HCT116 (cell line): ENCODE measurements at regions not wholly inside any gene's neighbourhood (a gene's known extent, or its start where the extent isn't known, plus 50 kb on each side); places are given as distances from the start of the nearest gene placed in this dataset.

Experiments
- ATAC-seq: fragments of 200-7000 bp; cut with Tn5 transposase; 2 replicates; pipeline ENCODE4 v1.9.1; 2020; ENCODE audit warnings: mild to moderate bottlenecking, moderate library complexity
- BruUV-seq: library from RNA; stranded (reverse); fragments of 400-500 nt; replicated peaks from 2 replicates; lab custom pipeline; 2021; lab: Mats Ljungman, UMichigan
- CTCF ChIA-PET: fragments of 300-600 bp; sonication (Branson Sonifier 250); formaldehyde crosslinking; loops from one replicate; lab custom pipeline; 2021; ENCODE audit warnings: antibody characterized with exemption; lab: Charles Lee
- POLR2A ChIA-PET: fragments of 300-600, 350-600 bp; sonication (Branson Sonifier 250); formaldehyde crosslinking; loops from one replicate; lab custom pipeline; 2021; ENCODE audit warnings: antibody characterized with exemption; lab: Charles Lee
- RAD21 ChIA-PET, 2 experiments: fragments of 300-600 bp; sonication (Branson Sonifier 250); formaldehyde crosslinking; loops; one replicate each; lab custom pipeline; 2023; ENCODE audit warnings: low total read pairs in 2 of 2; ENCODE audit not compliant: uncharacterized antibody in 2 of 2, unreplicated experiment in 2 of 2, low non-redundant PET in 1 of 2; lab: Charles Lee
- DNase-seq: peaks from one replicate; pipeline ENCODE4 v3.0.0-alpha.2; 2010; ENCODE audit warnings: low read depth, low spot score
- H2AFZ ChIP-seq: fragments of 200-600 bp; shearing (Covaris generic), sonication (generic); 2 replicates; pipeline ENCODE4 v1.6.1; 2017; ENCODE audit warnings: low read depth, mixed run types, mixed read lengths, antibody characterized with exemption, low read length; ENCODE audit not compliant: poor library complexity, severe bottlenecking
- H3K27ac ChIP-seq: 2 replicates; pipeline ENCODE4 v1.5.1; 2012; ENCODE audit warnings: low read depth, low read length
- H3K27me3 ChIP-seq: fragments of 200-600 bp; sonication (generic); 2 replicates; pipeline ENCODE4 v1.6.1; 2016; ENCODE audit warnings: mixed run types, low read length, mixed read lengths; ENCODE audit not compliant: insufficient read depth
- H3K36me3 ChIP-seq, 2 experiments: fragments of 200-500 bp in 1 of 2; fragments of 200-600 bp in 1 of 2; sonication (Bioruptor generic) in 1 of 2; sonication (generic) in 1 of 2; 2 replicates each; pipeline versions ENCODE4 v1.5.1 to v1.6.1; 2014 to 2016; ENCODE audit warnings: low read length in 2 of 2, inconsistent platforms in 1 of 2, mixed read lengths in 1 of 2, mixed run types in 1 of 2; ENCODE audit not compliant: insufficient read depth in 2 of 2, control insufficient read depth in 1 of 2
- H3K4me1 ChIP-seq, 2 experiments: fragments of 200-600 bp in 1 of 2; sonication (generic) in 1 of 2; 2 replicates each; pipeline versions ENCODE4 v1.5.1 to v1.6.1; 2012 to 2017; ENCODE audit warnings: low read length in 2 of 2, inconsistent platforms in 1 of 2, mild to moderate bottlenecking in 1 of 2, mixed read lengths in 1 of 2, mixed run types in 1 of 2, moderate library complexity in 1 of 2; ENCODE audit not compliant: insufficient read depth in 2 of 2, control insufficient read depth in 1 of 2
- H3K4me2 ChIP-seq: fragments of 200-600 bp; sonication (generic); 2 replicates; pipeline ENCODE4 v1.6.1; 2017; ENCODE audit warnings: mixed run types, low read length, mixed read lengths
- H3K4me3 ChIP-seq, 2 experiments: fragments of 200-600 bp in 1 of 2; sonication (generic) in 1 of 2; replicated peaks in 1 of 2; 2 replicates each; pipeline ENCODE4 v1.5.1; 2011 to 2016; ENCODE audit warnings: low read length in 2 of 2, control low read depth in 1 of 2, low read depth in 1 of 2, mild to moderate bottlenecking in 1 of 2, mixed read lengths in 1 of 2, mixed run types in 1 of 2
- H3K79me2 ChIP-seq: fragments of 200-600 bp; sonication (generic); 2 replicates; pipeline ENCODE4 v1.6.1; 2017; ENCODE audit warnings: mild to moderate bottlenecking, mixed run types, low read length, moderate library complexity, mixed read lengths; ENCODE audit not compliant: insufficient read depth
- H3K9ac ChIP-seq: fragments of 200-600 bp; sonication (generic); 2 replicates; pipeline ENCODE4 v1.6.1; 2016; ENCODE audit warnings: low read length, mixed read lengths
- H3K9me2 ChIP-seq: fragments of 200-600 bp; sonication (generic), shearing (Covaris generic); 2 replicates; pipeline ENCODE4 v1.6.1; 2017; ENCODE audit warnings: mixed run types, mild to moderate bottlenecking, moderate library complexity; ENCODE audit not compliant: insufficient read depth
- H3K9me3 ChIP-seq, 2 experiments: fragments of 200-500 bp in 1 of 2; fragments of 200-600 bp in 1 of 2; sonication (Bioruptor generic) in 1 of 2; sonication (generic) in 1 of 2; 2 replicates each; pipeline ENCODE4 v1.6.1; 2014 to 2017; ENCODE audit warnings: low read length in 2 of 2, mixed read lengths in 2 of 2, inconsistent platforms in 1 of 2, low read depth in 1 of 2, mild to moderate bottlenecking in 1 of 2, mixed run types in 1 of 2, moderate library complexity in 1 of 2; ENCODE audit not compliant: control insufficient read depth in 1 of 2, insufficient read depth in 1 of 2
- H4K20me1 ChIP-seq: fragments of 200-600 bp; sonication (generic), shearing (Covaris generic); 2 replicates; pipeline ENCODE4 v1.6.1; 2017; ENCODE audit warnings: mixed run types, mild to moderate bottlenecking, moderate library complexity; ENCODE audit not compliant: insufficient read depth
- CTCF ChIP-seq, 3 experiments: fragments of 200-600 bp in 1 of 3; sonication (generic) in 1 of 3; IDR thresholded peaks in 2 of 3; conservative IDR thresholded peaks in 1 of 3; 2 replicates each; pipeline ENCODE4 v1.5.1; 2012 to 2017; ENCODE audit warnings: low read depth in 2 of 3, low read length in 2 of 3, antibody characterized with exemption in 1 of 3, borderline replicate concordance in 1 of 3, control low read depth in 1 of 3, mild to moderate bottlenecking in 1 of 3, mixed read lengths in 1 of 3, mixed run types in 1 of 3, moderate library complexity in 1 of 3; ENCODE audit not compliant: insufficient read depth in 1 of 3
- EZH2phosphoT487 ChIP-seq: fragments of 200-600 bp; IDR thresholded peaks from 2 replicates; pipeline ENCODE4 v1.6.1; 2018; ENCODE audit warnings: antibody characterized with exemption, borderline replicate concordance
- POLR2AphosphoS5 ChIP-seq: IDR thresholded peaks from 2 replicates; pipeline ENCODE4 v1.6.1; 2011; ENCODE audit warnings: mild to moderate bottlenecking, low read depth, low read length, moderate library complexity
- RAD21 ChIP-seq: IDR thresholded peaks from 2 replicates; pipeline ENCODE4 v1.6.1; 2012; ENCODE audit warnings: low read depth, mild to moderate bottlenecking
- SIN3A ChIP-seq: IDR thresholded peaks from 2 replicates; pipeline ENCODE4 v1.6.1; 2012; ENCODE audit warnings: low read depth
- SP1 ChIP-seq: IDR thresholded peaks from 2 replicates; pipeline ENCODE4 v1.6.1; 2012; ENCODE audit warnings: low read depth
- SRF ChIP-seq: IDR thresholded peaks from 2 replicates; pipeline ENCODE4 v1.6.1; 2012; ENCODE audit warnings: low read depth
- YY1 ChIP-seq: IDR thresholded peaks from 2 replicates; pipeline ENCODE4 v1.6.1; 2011; ENCODE audit warnings: low read length, low read depth, moderate library complexity, mild to moderate bottlenecking; ENCODE audit not compliant: insufficient replicate concordance; ENCODE audit errors: extremely low read depth
- ZNF274 ChIP-seq: fragments of 200-500 bp; sonication (Bioruptor generic); IDR thresholded peaks from 2 replicates; pipeline ENCODE4 v1.6.1; 2014; ENCODE audit warnings: mild to moderate bottlenecking, low read depth, low read length, inconsistent platforms
- intact Hi-C: fragments of 100-400 bp; cut with micrococcal nuclease; formaldehyde crosslinking; loops from 2 replicates; pipeline ENCODE4 v1.10.0; 2022

GRCh38 chr11:129315781-129316579 lies 59.7 kb upstream of the BARX2 start:
- ChIA-PET POLR2A (interaction anchor here (1.1 kb wide), 1 partner anchor 292 kb away, joined by 3 read pairs; no protein-coding TSS in a partner anchor), CTCF (interaction anchor here (2.2 kb wide), 1 partner anchor 16 kb away, joined by 10 read pairs; no protein-coding TSS in a partner anchor), RAD21 (no interaction called here)
- no peaks in the 10 kb centered on the region for H3K79me2 ChIP-seq
- H3K9me3 ChIP-seq = no peaks in the 10 kb centered on the region
- TF ChIP-seq SP1 = peak; percentile 35; the same call in 1 of the 2 replicates
- no peak for TF ChIP-seq SRF
- 0 out of 2 replicates have a peak, but pooled peaks have one; percentile 18 for TF ChIP-seq POLR2AphosphoS5
- TF ChIP-seq RAD21 = 0 out of 2 replicates have a peak, but pooled peaks have one; percentile 3
- no peak for TF ChIP-seq YY1
- TF ChIP-seq EZH2phosphoT487 = no peak
- TF ChIP-seq ZNF274 = no peak
- peak overlapping the region; percentile 50 for H3K4me2 ChIP-seq
- H3K4me1 ChIP-seq = peaks cover 24 to 29% of the 10 kb centered on the region in 2 experiments
- no peaks in the 10 kb centered on the region for H3K27me3 ChIP-seq
- peak; percentile 32 for DNase-seq
- H3K4me3 ChIP-seq = no peak overlapping the region
- BruUV-seq = no TSS peak
- H3K27ac ChIP-seq = no peak overlapping the region
- H3K9me2 ChIP-seq = no peaks in the 10 kb centered on the region
- peak overlapping the region; percentile 29 for H2AFZ ChIP-seq
- H4K20me1 ChIP-seq = no peaks in the 10 kb centered on the region
- intact Hi-C loops = no loop called here
- H3K9ac ChIP-seq = no peak overlapping the region
- ATAC-seq = peak; percentile 85
- no peaks in the 10 kb centered on the region for H3K36me3 ChIP-seq

GRCh38 chr11:129314371-129314770 lies 61.3 kb upstream of the BARX2 start:
- no peaks in the 10 kb centered on the region for H3K36me3 ChIP-seq
- no peak overlapping the region for H2AFZ ChIP-seq
- no TSS peak for BruUV-seq
- peaks cover 13 to 16% of the 10 kb centered on the region in 2 experiments; a peak in 3 of 4 replicates for H3K4me1 ChIP-seq
- no peak overlapping the region for H3K27ac ChIP-seq
- DNase-seq = no peak
- no peaks in the 10 kb centered on the region for H3K27me3 ChIP-seq
- no peaks in the 10 kb centered on the region for H4K20me1 ChIP-seq
- ATAC-seq = no peak
- H3K4me2 ChIP-seq = no peak overlapping the region
- H3K79me2 ChIP-seq = no peaks in the 10 kb centered on the region
- H3K4me3 ChIP-seq = no peak overlapping the region
- intact Hi-C loops = no loop called here
- TF ChIP-seq RAD21 (peak; percentile 24; the same call in 1 of the 2 replicates), CTCF (IDR thresholded peaks at IDR 0.05 in 2 of 3, conservative IDR thresholded peaks at IDR 0.05 in 1 of 3; ENCODE audit: borderline replicate concordance in 1 of 3, insufficient read depth in 1 of 3, low read depth in 2 of 3, low read length in 2 of 3) (peak in 1 of 3 experiments; percentile 7; a peak in 1 of 6 replicates), SIN3A (no peak)
- POLR2A ChIA-PET = no interaction called here
- no peak overlapping the region for H3K9ac ChIP-seq
- H3K9me3 ChIP-seq = no peaks in the 10 kb centered on the region
- RAD21 ChIA-PET = no interaction called here
- no peaks in the 10 kb centered on the region for H3K9me2 ChIP-seq
- CTCF ChIA-PET = interaction anchor here (0.6 to 1.0 kb wide), 2 partner anchors 18 to 217 kb away, joined by 3 to 5 read pairs; no protein-coding TSS in a partner anchor
